ENCODE measurements at regions not wholly inside any gene's neighbourhood (a gene's known extent, or its start where the extent isn't known, plus 50 kb on each side); places are given as distances from the start of the nearest gene placed in this dataset.

DNA sequence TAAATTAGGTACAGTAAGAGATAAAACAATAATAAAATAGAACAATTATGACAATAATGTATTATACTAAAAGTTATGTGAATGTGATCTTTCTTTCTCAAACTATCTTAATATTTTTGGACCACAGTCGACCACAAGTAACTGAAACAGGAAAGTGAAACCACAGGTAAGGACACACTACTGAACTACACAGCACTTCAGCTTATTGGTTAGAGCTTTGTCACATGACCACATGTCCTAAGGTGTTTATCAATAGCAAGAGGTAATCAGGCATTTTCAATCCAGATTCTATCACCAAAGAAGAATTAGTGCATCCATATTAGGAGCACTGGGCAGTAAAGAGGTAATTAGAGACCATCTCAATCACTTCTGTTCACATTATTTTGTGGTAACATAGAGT is 392.8 kb downstream of the RSL24D1 start:
- Histone ChIP-seq H4K20me1 (ENCODE audit: low read depth) (no peaks in the 10 kb centered on the region), H3K4me3 (no peak overlapping the region), H2AFZ (replicated peaks) (no peak overlapping the region), H3K9ac (no peak overlapping the region), H3F3A (ENCODE audit: low read depth) (no peaks in the 10 kb centered on the region), H3K36me3 (no peaks in the 10 kb centered on the region), H3K9me3 (ENCODE audit: low read depth) (peaks cover 40% of the 10 kb centered on the region), H3K27ac (no peak overlapping the region), H3K27me3 (no peaks in the 10 kb centered on the region), H3K79me2 (ENCODE audit: low read depth) (no peaks in the 10 kb centered on the region), H3K4me1 (no peaks in the 10 kb centered on the region), H3K4me2 (no peak overlapping the region)
- no peak for TF ChIP-seq EZH2phosphoT487 (IDR thresholded peaks at IDR 0.05)
- no peak for TF ChIP-seq EZH2 (IDR thresholded peaks at IDR 0.05)
- TF ChIP-seq, protein P1, sequence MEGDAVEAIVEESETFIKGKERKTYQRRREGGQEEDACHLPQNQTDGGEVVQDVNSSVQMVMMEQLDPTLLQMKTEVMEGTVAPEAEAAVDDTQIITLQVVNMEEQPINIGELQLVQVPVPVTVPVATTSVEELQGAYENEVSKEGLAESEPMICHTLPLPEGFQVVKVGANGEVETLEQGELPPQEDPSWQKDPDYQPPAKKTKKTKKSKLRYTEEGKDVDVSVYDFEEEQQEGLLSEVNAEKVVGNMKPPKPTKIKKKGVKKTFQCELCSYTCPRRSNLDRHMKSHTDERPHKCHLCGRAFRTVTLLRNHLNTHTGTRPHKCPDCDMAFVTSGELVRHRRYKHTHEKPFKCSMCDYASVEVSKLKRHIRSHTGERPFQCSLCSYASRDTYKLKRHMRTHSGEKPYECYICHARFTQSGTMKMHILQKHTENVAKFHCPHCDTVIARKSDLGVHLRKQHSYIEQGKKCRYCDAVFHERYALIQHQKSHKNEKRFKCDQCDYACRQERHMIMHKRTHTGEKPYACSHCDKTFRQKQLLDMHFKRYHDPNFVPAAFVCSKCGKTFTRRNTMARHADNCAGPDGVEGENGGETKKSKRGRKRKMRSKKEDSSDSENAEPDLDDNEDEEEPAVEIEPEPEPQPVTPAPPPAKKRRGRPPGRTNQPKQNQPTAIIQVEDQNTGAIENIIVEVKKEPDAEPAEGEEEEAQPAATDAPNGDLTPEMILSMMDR (IDR thresholded peaks at IDR 0.05), result no peak
- Mint-ChIP-seq H3K27ac (no peak overlapping the region), H3K36me3 (no peaks in the 10 kb centered on the region), H3K27me3 (ENCODE audit: insufficient read depth, low read depth) (no peaks in the 10 kb centered on the region), H3K9me3 (no peaks in the 10 kb centered on the region), H3K4me1 (no peaks in the 10 kb centered on the region), H3K4me3 (no peak overlapping the region)
- no peak for DNase-seq (ENCODE audit: low spot score)

DNA sequence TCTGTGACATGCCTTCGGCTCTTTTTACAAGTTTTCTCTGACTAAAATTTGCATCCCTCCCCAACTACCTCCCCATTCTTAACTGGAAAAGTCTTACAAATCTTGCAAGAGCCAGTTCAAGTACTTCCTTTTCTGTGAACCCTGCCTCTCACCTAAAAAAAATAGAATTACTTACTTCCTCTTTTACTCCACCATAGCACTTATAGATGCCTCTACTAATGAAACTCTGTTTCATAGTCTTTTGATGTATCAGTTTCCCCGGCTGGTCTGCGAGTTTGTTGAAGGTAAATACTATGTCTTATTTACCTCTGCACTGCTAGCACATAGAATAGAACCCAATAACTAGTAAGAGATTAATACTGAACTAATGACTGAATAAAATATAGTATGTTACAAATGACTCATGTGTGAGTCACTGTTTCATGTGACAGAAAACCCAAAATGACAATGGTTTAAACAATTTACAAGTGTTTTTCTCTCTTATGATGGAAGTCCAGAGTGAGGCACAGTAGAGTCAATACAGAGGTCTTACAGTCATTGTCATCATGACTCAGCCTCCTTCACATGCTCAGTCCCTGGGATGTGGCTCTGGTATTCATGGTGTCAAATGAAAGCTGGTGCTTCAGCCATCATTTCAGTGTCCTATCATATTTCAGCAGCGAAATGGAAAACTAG is 393.5 kb downstream of the RSL24D1 start:
- no peak overlapping the region for H3K27ac ChIP-seq
- no peak overlapping the region for H2AFZ ChIP-seq (replicated peaks)
- H3K4me1 ChIP-seq, result no peaks in the 10 kb centered on the region
- H4K20me1 ChIP-seq (ENCODE audit: low read depth), result no peaks in the 10 kb centered on the region
- Mint-ChIP-seq H3K27me3 (ENCODE audit: insufficient read depth, low read depth) (no peaks in the 10 kb centered on the region), H3K4me3 (no peak overlapping the region), H3K27ac (no peak overlapping the region), H3K9me3 (no peaks in the 10 kb centered on the region), H3K4me1 (no peaks in the 10 kb centered on the region), H3K36me3 (no peaks in the 10 kb centered on the region)
- no peaks in the 10 kb centered on the region for H3K79me2 ChIP-seq (ENCODE audit: low read depth)
- no peak for DNase-seq (ENCODE audit: low spot score)
- H3K9ac ChIP-seq, result no peak overlapping the region
- no peaks in the 10 kb centered on the region for H3K27me3 ChIP-seq
- no peaks in the 10 kb centered on the region for H3K36me3 ChIP-seq
- H3F3A ChIP-seq (ENCODE audit: low read depth), result no peaks in the 10 kb centered on the region
- TF ChIP-seq EZH2 (IDR thresholded peaks at IDR 0.05), result no peak
- TF ChIP-seq, protein P1 (IDR thresholded peaks at IDR 0.05), result no peak
- TF ChIP-seq EZH2phosphoT487 (IDR thresholded peaks at IDR 0.05), result no peak
- no peak overlapping the region for H3K4me3 ChIP-seq
- no peak overlapping the region for H3K4me2 ChIP-seq
- H3K9me3 ChIP-seq (ENCODE audit: low read depth), result peaks cover 45% of the 10 kb centered on the region

DNA sequence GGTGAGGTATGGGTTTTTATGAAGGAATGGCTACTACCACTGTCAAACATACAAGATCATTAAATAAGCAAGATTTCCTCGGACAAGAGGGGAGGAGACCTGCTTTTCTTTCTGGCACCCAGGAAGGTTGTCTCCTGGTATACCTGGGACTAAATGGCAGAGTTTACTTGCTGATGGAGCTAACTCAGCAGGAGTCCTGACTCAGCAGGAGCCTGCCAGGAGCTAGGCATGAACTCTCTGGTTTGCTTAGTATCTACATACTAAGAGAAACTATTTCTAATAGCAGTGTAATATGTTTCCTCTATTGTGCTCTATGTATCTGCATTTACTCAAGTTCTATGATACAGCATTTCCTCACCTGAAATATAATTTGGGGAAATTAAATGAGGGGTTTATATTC is 404.2 kb downstream of the RSL24D1 start:
- no peak overlapping the region for H2AFZ ChIP-seq (replicated peaks)
- Mint-ChIP-seq H3K4me3 (no peak overlapping the region), H3K27me3 (ENCODE audit: insufficient read depth, low read depth) (no peaks in the 10 kb centered on the region), H3K9me3 (no peaks in the 10 kb centered on the region), H3K36me3 (no peaks in the 10 kb centered on the region), H3K27ac (no peak overlapping the region), H3K4me1 (no peaks in the 10 kb centered on the region)
- no peak for DNase-seq (ENCODE audit: low spot score)
- no peaks in the 10 kb centered on the region for H3K27me3 ChIP-seq
- H3K4me2 ChIP-seq, result no peak overlapping the region
- no peak overlapping the region for H3K27ac ChIP-seq
- H3K4me1 ChIP-seq, result no peaks in the 10 kb centered on the region
- no peak overlapping the region for H3K9ac ChIP-seq
- no peaks in the 10 kb centered on the region for H4K20me1 ChIP-seq (ENCODE audit: low read depth)
- H3K4me3 ChIP-seq, result no peak overlapping the region
- no peaks in the 10 kb centered on the region for H3K79me2 ChIP-seq (ENCODE audit: low read depth)
- no peaks in the 10 kb centered on the region for H3K36me3 ChIP-seq
- no peaks in the 10 kb centered on the region for H3F3A ChIP-seq (ENCODE audit: low read depth)
- TF ChIP-seq EZH2 (IDR thresholded peaks at IDR 0.05) (no peak), EZH2phosphoT487 (IDR thresholded peaks at IDR 0.05) (no peak)
- TF ChIP-seq, protein P1 (IDR thresholded peaks at IDR 0.05), result no peak
- H3K9me3 ChIP-seq (ENCODE audit: low read depth), result peaks cover 36% of the 10 kb centered on the region
